ENCODE measurements at regions not wholly inside any gene's neighbourhood (a gene's known extent, or its start where the extent isn't known, plus 50 kb on each side); places are given as distances from the start of the nearest gene placed in this dataset.

DNA sequence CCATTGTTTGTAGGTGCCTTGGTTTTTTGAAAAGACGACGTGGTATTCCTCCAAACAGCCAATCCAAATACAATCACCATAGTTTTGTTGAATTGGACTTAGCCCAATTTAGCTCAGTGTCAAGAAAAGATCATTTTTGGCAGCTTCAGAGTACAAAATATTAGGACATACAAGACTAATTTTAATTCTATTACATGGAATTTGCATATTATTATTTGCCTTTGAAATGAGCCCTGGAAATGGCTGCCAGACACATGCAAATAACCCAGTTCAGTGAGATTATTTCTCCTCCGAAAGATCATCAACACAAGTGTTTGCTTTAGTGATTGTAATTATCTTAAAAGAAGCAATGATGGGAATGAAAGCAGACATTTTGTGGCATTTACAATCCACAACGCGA is 89.3 kb downstream of the PLK2 start:
- H3K27me3 Mint-ChIP-seq (ENCODE audit: low read depth in 2 of 2) = no peaks in the 10 kb centered on the region
- Histone ChIP-seq H3K27me3 (ENCODE audit: control insufficient read depth, insufficient read depth, low read length) (no peaks in the 10 kb centered on the region), H3K4me3 (ENCODE audit: low read length) (no peak overlapping the region), H3K36me3 (ENCODE audit: control insufficient read depth, insufficient read depth, low read length) (no peaks in the 10 kb centered on the region), H3K27ac (ENCODE audit: low read length) (no peak overlapping the region), H3K4me1 (ENCODE audit: control insufficient read depth, insufficient read depth, low read length) (no peaks in the 10 kb centered on the region), H3K9me3 (ENCODE audit: control insufficient read depth, insufficient read depth, low read length) (no peaks in the 10 kb centered on the region)
- DNase-seq (no peak), ATAC-seq (no peak)
- H3K9me3 Mint-ChIP-seq = peaks cover 0 to 6% of the 10 kb centered on the region in 2 donors
- no peaks in the 10 kb centered on the region for H3K36me3 Mint-ChIP-seq
- H3K4me3 Mint-ChIP-seq = no peak overlapping the region
- intact Hi-C loops (cut with micrococcal nuclease) = no loop called here
- TF ChIP-seq CTCF (IDR thresholded peaks at IDR 0.05) = no peak
- no peaks in the 10 kb centered on the region for H3K4me1 Mint-ChIP-seq
- 89% methylated on average over 3 of the region's 5 CpGs for WGBS (ENCODE audit: insufficient coverage)
- no peak overlapping the region for H3K27ac Mint-ChIP-seq

GRCh38 chr5:58369513-58370190 is 90.2 kb downstream of the PLK2 start:
- no peak for TF ChIP-seq CTCF (IDR thresholded peaks at IDR 0.05)

GRCh38 chr5:58366461-58366860 is 93.4 kb downstream of the PLK2 start:
- no peaks in the 10 kb centered on the region for H3K27me3 Mint-ChIP-seq (ENCODE audit: low read depth in 2 of 2)
- Histone ChIP-seq H3K36me3 (ENCODE audit: control insufficient read depth, insufficient read depth, low read length) (no peaks in the 10 kb centered on the region), H3K9me3 (ENCODE audit: control insufficient read depth, insufficient read depth, low read length) (no peaks in the 10 kb centered on the region), H3K4me3 (ENCODE audit: low read length) (no peak overlapping the region), H3K27me3 (ENCODE audit: control insufficient read depth, insufficient read depth, low read length) (no peaks in the 10 kb centered on the region), H3K27ac (ENCODE audit: low read length) (no peak overlapping the region), H3K4me1 (ENCODE audit: control insufficient read depth, insufficient read depth, low read length) (no peaks in the 10 kb centered on the region)
- TF ChIP-seq CTCF (IDR thresholded peaks at IDR 0.05) = no peak
- peaks cover 0 to 3% of the 10 kb centered on the region in 2 donors for H3K9me3 Mint-ChIP-seq
- intact Hi-C loops (cut with micrococcal nuclease) = no loop called here
- H3K4me1 Mint-ChIP-seq = no peaks in the 10 kb centered on the region
- ATAC-seq (no peak), DNase-seq (no peak)
- 40% methylated on average over 4 of the region's 4 CpGs for WGBS (ENCODE audit: insufficient coverage)
- no peak overlapping the region for H3K27ac Mint-ChIP-seq
- H3K36me3 Mint-ChIP-seq = no peaks in the 10 kb centered on the region
- H3K4me3 Mint-ChIP-seq = no peak overlapping the region

More at GRCh38 chr5:58369513-58370190, 90.2 kb downstream of the PLK2 start:
- Mint-ChIP-seq H3K9me3 (peaks cover 0 to 5% of the 10 kb centered on the region in 2 donors), H3K4me1 (no peaks in the 10 kb centered on the region), H3K27me3 (ENCODE audit: low read depth in 2 of 2) (no peaks in the 10 kb centered on the region), H3K27ac (no peak overlapping the region), H3K36me3 (no peaks in the 10 kb centered on the region), H3K4me3 (no peak overlapping the region)
- Histone ChIP-seq H3K27me3 (ENCODE audit: control insufficient read depth, insufficient read depth, low read length) (no peaks in the 10 kb centered on the region), H3K27ac (ENCODE audit: low read length) (no peak overlapping the region), H3K4me3 (ENCODE audit: low read length) (no peak overlapping the region), H3K36me3 (ENCODE audit: control insufficient read depth, insufficient read depth, low read length) (no peaks in the 10 kb centered on the region), H3K9me3 (ENCODE audit: control insufficient read depth, insufficient read depth, low read length) (no peaks in the 10 kb centered on the region), H3K4me1 (ENCODE audit: control insufficient read depth, insufficient read depth, low read length) (no peaks in the 10 kb centered on the region)
- intact Hi-C loops (cut with micrococcal nuclease) = no loop called here
- DNase-seq (no peak), ATAC-seq (no peak)
- 82% methylated on average over 5 of the region's 5 CpGs for WGBS (ENCODE audit: insufficient coverage)

GRCh38 chr5:58365791-58366190 is 94.1 kb downstream of the PLK2 start:
- Histone ChIP-seq H3K4me3 (ENCODE audit: low read length) (no peak overlapping the region), H3K9me3 (ENCODE audit: control insufficient read depth, insufficient read depth, low read length) (no peaks in the 10 kb centered on the region), H3K36me3 (ENCODE audit: control insufficient read depth, insufficient read depth, low read length) (no peaks in the 10 kb centered on the region), H3K27me3 (ENCODE audit: control insufficient read depth, insufficient read depth, low read length) (no peaks in the 10 kb centered on the region), H3K4me1 (ENCODE audit: control insufficient read depth, insufficient read depth, low read length) (no peaks in the 10 kb centered on the region), H3K27ac (ENCODE audit: low read length) (no peak overlapping the region)
- Mint-ChIP-seq H3K4me1 (no peaks in the 10 kb centered on the region), H3K4me3 (no peak overlapping the region), H3K36me3 (no peaks in the 10 kb centered on the region), H3K27me3 (ENCODE audit: low read depth in 2 of 2) (no peaks in the 10 kb centered on the region), H3K27ac (no peak overlapping the region), H3K9me3 (peaks cover 0 to 3% of the 10 kb centered on the region in 2 donors)
- 74% methylated on average over 2 of the region's 3 CpGs for WGBS (ENCODE audit: insufficient coverage)
- DNase-seq (no peak), ATAC-seq (no peak)
- intact Hi-C loops (cut with micrococcal nuclease) = no loop called here
- no peak for TF ChIP-seq CTCF (IDR thresholded peaks at IDR 0.05)
